RWPE2 (cell line): ENCODE measurements at regions not wholly inside any gene's neighbourhood (a gene's known extent, or its start where the extent isn't known, plus 50 kb on each side); places are given as distances from the start of the nearest gene placed in this dataset.
"Not testable (repeated sequence)": the region's sequence is repeated elsewhere in the genome, so short reads cannot be mapped to it uniquely, and the experiment has no call there.

Source experiments
- ATAC-seq: fragments of 200-7000 bp; cut with Tn5 transposase; 3 replicates; pipeline ENCODE4 v1.9.1; 2021; ENCODE audit warnings: low read depth
- DNase-seq: peaks from one replicate; pipeline ENCODE4 v3.0.0-alpha.2; 2020; ENCODE audit warnings: low spot score
- H3K27ac ChIP-seq: fragments of 450-650 bp; 2 replicates; pipeline ENCODE4 v1.5.1; 2017; ENCODE audit warnings: mild to moderate bottlenecking; ENCODE audit not compliant: poor library complexity, severe bottlenecking
- H3K27me3 ChIP-seq: fragments of 250-450 bp; sonication (Bioruptor Pico); 2 replicates; pipeline ENCODE4 v1.5.1; 2021; ENCODE audit warnings: mild to moderate bottlenecking, moderate library complexity; ENCODE audit not compliant: insufficient read depth, poor library complexity, severe bottlenecking
- H3K36me3 ChIP-seq: fragments of 250-450 bp; sonication (Bioruptor Pico); 2 replicates; pipeline ENCODE4 v1.5.1; 2020; ENCODE audit warnings: low read depth, mild to moderate bottlenecking, moderate library complexity
- H3K4me1 ChIP-seq: fragments of 250-450 bp; sonication (Bioruptor Pico); 2 replicates; pipeline ENCODE4 v1.5.1; 2021; ENCODE audit warnings: mild to moderate bottlenecking, moderate library complexity; ENCODE audit not compliant: insufficient read depth, poor library complexity, severe bottlenecking
- H3K4me3 ChIP-seq: fragments of 250-450 bp; sonication (Bioruptor Pico); 2 replicates; pipeline ENCODE4 v1.5.1; 2021; ENCODE audit warnings: mild to moderate bottlenecking, moderate library complexity; ENCODE audit not compliant: severe bottlenecking
- H3K9me3 ChIP-seq: fragments of 250-450 bp; sonication (Bioruptor Pico); 2 replicates; pipeline ENCODE4 v1.5.1; 2021; ENCODE audit warnings: mild to moderate bottlenecking, moderate library complexity; ENCODE audit not compliant: severe bottlenecking

GRCh38 chr1:17298-17697, 434.2 kb downstream of the OR4F29 start:
- peak; percentile 25 for DNase-seq
- not testable (repeated sequence) for H3K4me1 ChIP-seq, H3K4me3 ChIP-seq, H3K36me3 ChIP-seq, H3K27me3 ChIP-seq, H3K9me3 ChIP-seq, ATAC-seq, H3K27ac ChIP-seq

- not testable (repeated sequence) for H3K4me1 ChIP-seq, ATAC-seq, H3K36me3 ChIP-seq, H3K27ac ChIP-seq, H3K4me3 ChIP-seq, H3K9me3 ChIP-seq, H3K27me3 ChIP-seq
- peak; percentile 19 for DNase-seq
Measured at GRCh38 chr1:16025-16424, 435.5 kb downstream of the OR4F29 start.

GRCh38 chr1:9941-10717, 441.3 kb downstream of the OR4F29 start:
- DNase-seq, H3K4me3 ChIP-seq, H3K4me1 ChIP-seq, H3K9me3 ChIP-seq, H3K36me3 ChIP-seq, H3K27me3 ChIP-seq, H3K27ac ChIP-seq: not testable (repeated sequence)
- ATAC-seq, result peak; percentile 57
